NB4 (cell line): ENCODE measurements at regions not wholly inside any gene's neighbourhood (a gene's known extent, or its start where the extent isn't known, plus 50 kb on each side); places are given as distances from the start of the nearest gene placed in this dataset.

Experiments
- DNase-seq: peaks from one replicate; pipeline ENCODE4 v3.0.0; 2010; ENCODE audit warnings: low read depth
- H3K4me3 ChIP-seq: one replicate; pipeline ENCODE4 v1.5.1; 2011; ENCODE audit warnings: mild to moderate bottlenecking, low read depth, low read length, moderate library complexity
- CTCF ChIP-seq: IDR thresholded peaks from one replicate; pipeline ENCODE4 v1.5.1; 2012; ENCODE audit warnings: low read depth, low read length
- MAX ChIP-seq: IDR thresholded peaks from 2 replicates; pipeline ENCODE4 v1.6.1; 2011; ENCODE audit warnings: low read depth, low read length
- MYC ChIP-seq: IDR thresholded peaks from 2 replicates; pipeline ENCODE4 v1.6.1; 2011; ENCODE audit warnings: low read depth, low read length
- POLR2A ChIP-seq: IDR thresholded peaks from 2 replicates; pipeline ENCODE4 v1.6.1; 2011; ENCODE audit warnings: mild to moderate bottlenecking; ENCODE audit not compliant: insufficient read length; ENCODE audit errors: extremely low read depth

GRCh38 chr4:22313976-22314375, 201.9 kb downstream of the ADGRA3 start:
- DNase-seq = no peak
- TF ChIP-seq CTCF (no peak), POLR2A (no peak), MAX (no peak), MYC (no peak)
- no peak overlapping the region for H3K4me3 ChIP-seq

- H3K4me3 ChIP-seq = no peak overlapping the region
- no peak for DNase-seq
- TF ChIP-seq MYC (no peak), POLR2A (no peak), CTCF (no peak), MAX (no peak)
Measured at GRCh38 chr4:22312113-22312512, 203.8 kb downstream of the ADGRA3 start.

GRCh38 chr4:22301253-22301652, 214.6 kb downstream of the ADGRA3 start:
- TF ChIP-seq MYC = no peak
- no peak for DNase-seq
- H3K4me3 ChIP-seq = no peak overlapping the region

- TF ChIP-seq MAX = no peak
- no peak for TF ChIP-seq POLR2A
- no peak for TF ChIP-seq CTCF
- TF ChIP-seq MYC = no peak
- no peak overlapping the region for H3K4me3 ChIP-seq
- no peak for DNase-seq
Measured at GRCh38 chr4:22299678-22300077, 216.2 kb downstream of the ADGRA3 start.

- TF ChIP-seq MYC = no peak
- no peak for TF ChIP-seq POLR2A
- TF ChIP-seq MAX = no peak
- no peak for TF ChIP-seq CTCF
- no peak overlapping the region for H3K4me3 ChIP-seq
- DNase-seq = no peak
Measured at GRCh38 chr4:22287631-22288030, 228.2 kb downstream of the ADGRA3 start.

- no peak overlapping the region for H3K4me3 ChIP-seq
- TF ChIP-seq MAX (no peak), CTCF (no peak), POLR2A (no peak), MYC (no peak)
- DNase-seq = peak; percentile 2
Measured at GRCh38 chr4:22268350-22269025, 247.4 kb downstream of the ADGRA3 start.
